Naive B cell (primary cell): ENCODE measurements at regions not wholly inside any gene's neighbourhood (a gene's known extent, or its start where the extent isn't known, plus 50 kb on each side); places are given as distances from the start of the nearest gene placed in this dataset.

Source experiments
- ATAC-seq, 2 donors: fragments of 150-1000 bp; cut with Tn5 transposase; 2 replicates each; pipeline ENCODE4 v1.10.0; 2021; ENCODE audit warnings: low read depth in 2 of 2, mild to moderate bottlenecking in 2 of 2, moderate library complexity in 2 of 2
- DNase-seq: peaks from one replicate; pipeline ENCODE4 v3.0.0; 2022
- H3K27ac Mint-ChIP-seq, 6 donors: one replicate each; pipeline ENCODE4 v1.8.0; 2020 to 2022; ENCODE audit warnings: mild to moderate bottlenecking in 6 of 6, mixed read lengths in 6 of 6, moderate library complexity in 5 of 6, inconsistent platforms in 2 of 6
- H3K27me3 Mint-ChIP-seq, 3 donors: one replicate each; pipeline ENCODE4 v1.8.0; 2021 to 2022; ENCODE audit warnings: mixed read lengths in 3 of 3, mild to moderate bottlenecking in 1 of 3
- H3K36me3 Mint-ChIP-seq, 2 donors: one replicate each; pipeline ENCODE4 v1.8.0; 2020 to 2022; ENCODE audit warnings: mixed read lengths in 2 of 2, inconsistent platforms in 1 of 2, mild to moderate bottlenecking in 1 of 2
- H3K4me1 Mint-ChIP-seq, 3 donors: one replicate each; pipeline ENCODE4 v1.8.0; 2020 to 2022; ENCODE audit warnings: mixed read lengths in 3 of 3, inconsistent platforms in 1 of 3, mild to moderate bottlenecking in 1 of 3, moderate library complexity in 1 of 3
- H3K4me3 Mint-ChIP-seq, 8 donors: one replicate each; pipeline ENCODE4 v1.8.0; 2020 to 2022; ENCODE audit warnings: mild to moderate bottlenecking in 8 of 8, mixed read lengths in 8 of 8, moderate library complexity in 8 of 8, inconsistent platforms in 2 of 8
- H3K9me3 Mint-ChIP-seq, 7 donors: one replicate each; pipeline ENCODE4 v1.8.0; 2020 to 2022; ENCODE audit warnings: mixed read lengths in 7 of 7, mild to moderate bottlenecking in 5 of 7, inconsistent platforms in 2 of 7, moderate library complexity in 1 of 7

DNA sequence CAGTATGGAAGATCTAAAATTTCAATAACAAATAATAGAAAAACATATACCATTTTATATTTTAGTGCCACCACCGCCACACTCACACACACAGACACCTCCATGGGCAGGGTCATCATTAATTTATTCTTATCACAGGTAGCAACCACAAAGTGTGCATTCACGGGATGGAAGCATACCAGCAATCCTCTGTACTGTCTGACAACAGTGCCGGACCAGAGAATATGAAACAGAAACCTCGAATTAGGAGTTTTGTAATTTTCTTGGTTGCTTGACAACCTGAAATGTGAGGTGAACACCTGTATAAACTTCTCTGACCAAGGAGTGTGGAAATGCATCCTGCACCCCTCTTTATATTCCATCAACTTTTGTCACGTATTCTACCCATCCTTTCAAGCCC is 213.9 kb upstream of the KCNIP4 start:
- ATAC-seq (no peak), DNase-seq (no peak)
- Mint-ChIP-seq H3K4me3 (no peak overlapping the region), H3K36me3 (no peaks in the 10 kb centered on the region), H3K27ac (no peak overlapping the region), H3K4me1 (no peaks in the 10 kb centered on the region), H3K27me3 (no peaks in the 10 kb centered on the region), H3K9me3 (peaks cover 7 to 35% (median 14%) of the 10 kb centered on the region in 7 donors)

DNA sequence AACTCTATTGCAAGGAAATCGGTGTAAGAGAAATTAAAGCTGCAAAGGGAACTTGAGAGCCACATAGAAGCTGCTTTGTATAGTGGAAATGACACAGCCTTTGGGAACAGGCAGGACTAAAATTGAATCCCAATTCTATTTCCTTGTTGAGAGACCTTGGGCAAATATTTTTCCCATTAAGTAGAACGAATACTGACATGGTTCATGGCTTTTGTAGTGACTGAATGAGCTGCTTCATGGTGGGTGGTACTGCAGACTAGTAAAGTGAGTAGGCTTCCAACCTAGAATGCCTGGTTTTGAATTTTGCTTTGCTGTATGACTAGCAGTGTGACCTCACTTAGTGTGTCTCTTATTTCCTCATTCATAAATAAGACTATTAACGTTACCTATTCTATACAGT is 182.2 kb upstream of the KCNIP4 start:
- H3K4me1 Mint-ChIP-seq = no peaks in the 10 kb centered on the region
- ATAC-seq (no peak), DNase-seq (no peak)
- H3K9me3 Mint-ChIP-seq = peaks cover 0 to 8% (median 3%) of the 10 kb centered on the region in 7 donors
- H3K4me3 Mint-ChIP-seq = no peak overlapping the region
- no peaks in the 10 kb centered on the region for H3K36me3 Mint-ChIP-seq
- H3K27ac Mint-ChIP-seq = no peak overlapping the region
- H3K27me3 Mint-ChIP-seq = no peaks in the 10 kb centered on the region

DNA sequence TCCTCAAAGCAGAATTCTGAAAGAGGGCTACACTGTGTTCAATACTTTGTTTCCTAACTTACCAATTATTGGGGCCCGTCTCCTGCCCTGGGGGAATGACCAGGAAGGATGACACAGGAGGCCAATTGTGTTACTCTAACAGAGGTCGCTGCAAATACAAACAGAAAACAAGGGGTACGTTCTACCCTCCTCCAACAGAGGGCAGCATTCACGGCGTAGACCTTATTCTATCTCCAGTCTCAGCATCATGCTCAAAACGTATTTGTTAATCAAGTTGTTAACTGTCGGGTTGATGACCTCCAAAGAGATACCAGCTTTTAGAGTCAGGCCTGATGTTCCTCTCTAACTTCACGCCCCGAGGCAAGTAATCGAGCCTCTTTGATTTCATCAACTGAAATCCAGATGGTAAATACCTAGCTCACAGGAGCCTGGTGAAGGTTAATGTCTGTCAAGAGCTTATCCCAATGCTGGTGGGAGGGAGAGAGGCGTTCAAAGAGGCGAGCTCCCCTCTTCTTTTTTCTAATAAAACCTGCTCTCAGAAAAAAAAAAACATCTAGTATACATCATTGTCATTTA is 181.0 kb upstream of the KCNIP4 start:
- Mint-ChIP-seq H3K27me3 (no peaks in the 10 kb centered on the region), H3K36me3 (no peaks in the 10 kb centered on the region), H3K4me3 (no peak overlapping the region), H3K9me3 (peaks cover 0 to 10% (median 6%) of the 10 kb centered on the region in 7 donors), H3K27ac (no peak overlapping the region), H3K4me1 (no peaks in the 10 kb centered on the region)
- ATAC-seq (no peak), DNase-seq (no peak)

DNA sequence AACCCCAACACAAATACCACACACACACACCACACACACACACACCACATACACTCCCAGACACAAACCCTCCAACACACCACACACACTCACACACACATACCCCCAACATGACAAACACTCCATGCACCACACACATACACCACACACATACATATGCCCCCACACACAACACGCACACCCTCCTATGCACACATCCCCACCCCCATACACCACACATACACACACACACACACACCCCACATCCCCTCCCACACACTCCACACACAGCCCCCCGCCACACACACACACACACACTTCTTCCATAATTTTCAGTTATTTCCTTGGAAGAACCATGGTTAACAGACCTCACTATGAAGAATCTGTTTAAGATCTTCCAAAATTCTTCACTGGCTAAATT is 173.5 kb upstream of the KCNIP4 start:
- Mint-ChIP-seq H3K36me3 (no peaks in the 10 kb centered on the region), H3K27me3 (no peaks in the 10 kb centered on the region), H3K4me3 (no peak overlapping the region), H3K4me1 (no peaks in the 10 kb centered on the region), H3K9me3 (peaks cover 7 to 22% (median 16%) of the 10 kb centered on the region in 7 donors), H3K27ac (peak overlapping the region in 1 of 6 donors; percentile 46)
- ATAC-seq = no peak
- DNase-seq = no peak

DNA sequence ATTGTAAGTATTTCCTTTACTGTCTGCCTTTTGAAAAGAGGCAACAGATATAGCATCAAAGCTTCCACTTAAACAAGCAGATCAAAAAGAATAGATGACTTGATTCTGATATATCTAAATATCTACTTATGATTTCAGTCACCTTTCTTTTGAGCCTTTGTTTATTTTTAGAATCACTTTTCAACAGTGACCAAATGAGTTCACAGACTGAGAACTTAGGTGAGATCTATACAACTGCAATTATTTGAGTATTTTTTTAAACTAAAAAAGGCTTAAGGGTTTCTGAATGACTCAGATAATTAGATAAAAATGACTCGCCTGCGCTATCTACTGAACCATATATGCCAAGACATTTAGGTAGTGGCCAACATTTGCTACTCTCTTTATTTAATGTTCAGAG is 166.7 kb upstream of the KCNIP4 start:
- Mint-ChIP-seq H3K4me1 (no peaks in the 10 kb centered on the region), H3K9me3 (peaks cover 0 to 6% (median 0%) of the 10 kb centered on the region in 7 donors), H3K27ac (no peak overlapping the region), H3K36me3 (no peaks in the 10 kb centered on the region), H3K27me3 (no peaks in the 10 kb centered on the region), H3K4me3 (no peak overlapping the region)
- DNase-seq (no peak), ATAC-seq (no peak)

DNA sequence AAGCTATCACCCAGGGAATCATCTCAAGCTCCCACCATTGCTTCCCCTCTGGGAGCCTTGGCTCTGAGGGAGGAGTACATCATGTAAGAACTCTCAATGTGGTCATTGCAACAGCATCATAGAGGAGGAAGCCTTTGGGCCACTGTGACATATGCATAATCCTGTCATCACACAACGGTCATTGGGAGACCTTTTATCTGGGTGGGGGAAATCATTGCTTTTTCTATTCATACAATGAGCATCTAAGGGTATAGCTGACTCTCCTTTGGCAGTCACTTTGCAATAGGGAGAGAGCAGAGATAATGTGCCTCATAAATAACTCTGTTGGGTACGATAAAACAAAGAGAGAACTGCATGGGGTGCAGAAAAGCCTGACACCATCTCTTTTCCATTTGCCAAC is 155.2 kb upstream of the KCNIP4 start:
- H3K9me3 Mint-ChIP-seq = no peaks in the 10 kb centered on the region
- no peak for ATAC-seq
- H3K36me3 Mint-ChIP-seq = no peaks in the 10 kb centered on the region
- DNase-seq = no peak
- H3K27me3 Mint-ChIP-seq = no peaks in the 10 kb centered on the region
- H3K27ac Mint-ChIP-seq = no peak overlapping the region
- no peak overlapping the region for H3K4me3 Mint-ChIP-seq
- no peaks in the 10 kb centered on the region for H3K4me1 Mint-ChIP-seq

DNA sequence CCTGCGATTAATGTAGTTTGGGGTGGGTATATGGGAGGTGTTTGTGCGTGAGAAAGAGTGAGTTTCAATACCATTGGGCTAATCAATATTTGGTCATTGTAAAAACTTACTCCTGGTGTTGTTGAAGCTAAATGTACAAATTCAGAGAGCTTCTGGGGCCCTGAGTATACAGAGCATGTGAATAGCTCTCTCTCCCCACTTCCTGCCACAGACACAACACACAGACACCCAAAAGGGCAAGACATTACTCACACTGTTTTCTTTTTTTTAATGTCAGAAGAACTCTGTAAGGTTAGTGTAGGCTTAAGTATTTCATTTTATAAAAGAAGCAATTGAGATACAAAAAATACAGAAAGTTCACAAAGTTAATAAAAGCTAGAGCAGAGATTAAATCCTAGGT is 151.3 kb upstream of the KCNIP4 start:
- H3K27me3 Mint-ChIP-seq = no peaks in the 10 kb centered on the region
- H3K36me3 Mint-ChIP-seq = no peaks in the 10 kb centered on the region
- no peak overlapping the region for H3K4me3 Mint-ChIP-seq
- ATAC-seq = no peak
- peaks cover 0 to 4% (median 0%) of the 10 kb centered on the region in 7 donors for H3K9me3 Mint-ChIP-seq
- no peak overlapping the region for H3K27ac Mint-ChIP-seq
- DNase-seq = no peak
- no peaks in the 10 kb centered on the region for H3K4me1 Mint-ChIP-seq

DNA sequence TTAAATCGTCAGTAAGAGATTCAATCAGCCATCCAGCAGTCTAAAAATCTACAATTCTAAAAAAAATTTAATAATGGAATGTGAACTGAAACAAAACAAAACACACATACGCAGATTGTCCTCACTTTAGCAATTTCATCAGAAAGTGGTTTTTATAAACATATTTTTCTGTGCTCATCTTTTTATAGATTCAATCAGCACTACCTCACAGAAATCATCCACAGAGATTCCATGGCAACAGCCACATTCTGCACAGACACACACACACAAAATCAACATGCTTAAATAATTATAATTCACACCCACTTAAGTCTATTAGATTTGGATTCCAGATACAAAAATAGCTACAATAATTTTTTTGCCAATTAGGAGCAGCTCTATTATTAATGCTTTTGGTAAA is 149.0 kb upstream of the KCNIP4 start:
- Mint-ChIP-seq H3K36me3 (no peaks in the 10 kb centered on the region), H3K4me3 (no peak overlapping the region)

DNA sequence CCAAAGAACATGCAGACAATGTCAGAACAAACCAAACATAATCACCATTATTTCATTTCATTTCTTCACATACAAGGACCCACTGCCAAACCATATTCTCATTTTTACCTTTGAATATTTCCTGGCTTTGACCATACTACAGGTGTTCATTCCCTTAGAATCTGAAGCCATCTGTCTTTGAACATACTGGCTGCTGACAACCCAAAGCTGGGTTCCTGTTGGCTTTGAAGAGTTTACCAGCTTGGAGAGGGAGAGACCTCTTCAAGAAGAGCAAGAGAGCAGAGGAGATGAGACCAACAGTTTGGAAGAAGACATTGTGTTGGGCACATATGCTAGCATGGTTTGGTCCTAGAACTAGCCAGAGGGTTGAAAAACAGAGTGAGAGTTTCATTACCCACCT is 145.6 kb upstream of the KCNIP4 start:
- Mint-ChIP-seq H3K36me3 (no peaks in the 10 kb centered on the region), H3K9me3 (peaks cover 0 to 13% (median 1%) of the 10 kb centered on the region in 7 donors), H3K27ac (no peak overlapping the region), H3K27me3 (no peaks in the 10 kb centered on the region), H3K4me3 (no peak overlapping the region), H3K4me1 (no peaks in the 10 kb centered on the region)
- no peak for DNase-seq
- ATAC-seq = no peak

More for the DNA sequence above, 149.0 kb upstream of the KCNIP4 start:
- Mint-ChIP-seq H3K9me3 (peaks cover 0 to 13% (median 1%) of the 10 kb centered on the region in 7 donors), H3K4me1 (no peaks in the 10 kb centered on the region), H3K27ac (no peak overlapping the region), H3K27me3 (no peaks in the 10 kb centered on the region)
- DNase-seq (no peak), ATAC-seq (no peak)

DNA sequence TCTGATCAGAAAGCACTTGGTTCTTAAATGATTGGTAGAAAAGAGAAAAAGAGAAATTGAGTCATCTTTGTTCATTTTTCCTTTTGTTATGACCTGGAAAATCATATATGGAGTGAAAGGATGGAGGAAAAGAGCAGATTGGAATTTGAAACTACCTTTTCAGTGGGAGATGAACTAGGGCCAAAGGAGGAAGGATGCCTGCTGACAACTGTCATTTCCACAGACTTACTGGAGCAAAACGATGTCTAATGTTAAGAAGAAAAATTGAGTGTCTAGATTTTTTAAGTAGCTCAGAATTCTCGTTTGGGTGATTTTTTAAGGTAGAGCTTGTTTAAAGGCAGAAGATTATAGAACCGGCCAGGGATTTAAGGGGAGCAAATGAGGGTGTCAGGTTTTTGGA is 144.6 kb upstream of the KCNIP4 start:
- DNase-seq (no peak), ATAC-seq (no peak)
- H3K4me1 Mint-ChIP-seq = no peaks in the 10 kb centered on the region
- H3K36me3 Mint-ChIP-seq = no peaks in the 10 kb centered on the region
- peaks cover 0 to 13% (median 4%) of the 10 kb centered on the region in 7 donors for H3K9me3 Mint-ChIP-seq
- H3K27ac Mint-ChIP-seq = no peak overlapping the region
- H3K27me3 Mint-ChIP-seq = no peaks in the 10 kb centered on the region
- no peak overlapping the region for H3K4me3 Mint-ChIP-seq

DNA sequence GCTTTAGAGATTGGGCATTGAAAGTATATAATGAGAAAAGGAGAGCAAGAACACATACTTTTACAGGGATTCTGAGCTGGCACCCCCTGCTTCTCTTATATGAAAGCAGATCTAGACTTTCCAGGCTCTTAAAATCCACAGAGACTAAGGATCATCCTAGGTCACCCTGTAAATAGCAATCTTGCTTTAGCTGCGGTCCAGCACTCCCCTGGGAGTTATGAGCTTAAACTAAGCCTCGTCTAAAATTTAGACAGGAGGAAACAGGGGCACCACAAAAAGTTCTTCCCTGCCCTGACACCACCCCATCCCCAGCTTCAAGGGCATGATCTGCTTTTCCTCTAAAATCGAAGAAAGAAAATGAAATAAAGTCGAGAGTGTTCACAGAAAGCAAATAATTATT is 143.3 kb upstream of the KCNIP4 start:
- H3K27ac Mint-ChIP-seq = no peak overlapping the region
- H3K4me3 Mint-ChIP-seq = no peak overlapping the region
- H3K9me3 Mint-ChIP-seq = peaks cover 0 to 19% (median 6%) of the 10 kb centered on the region in 7 donors
- no peaks in the 10 kb centered on the region for H3K36me3 Mint-ChIP-seq
- DNase-seq = no peak
- H3K27me3 Mint-ChIP-seq = no peaks in the 10 kb centered on the region
- no peaks in the 10 kb centered on the region for H3K4me1 Mint-ChIP-seq
- ATAC-seq = no peak

DNA sequence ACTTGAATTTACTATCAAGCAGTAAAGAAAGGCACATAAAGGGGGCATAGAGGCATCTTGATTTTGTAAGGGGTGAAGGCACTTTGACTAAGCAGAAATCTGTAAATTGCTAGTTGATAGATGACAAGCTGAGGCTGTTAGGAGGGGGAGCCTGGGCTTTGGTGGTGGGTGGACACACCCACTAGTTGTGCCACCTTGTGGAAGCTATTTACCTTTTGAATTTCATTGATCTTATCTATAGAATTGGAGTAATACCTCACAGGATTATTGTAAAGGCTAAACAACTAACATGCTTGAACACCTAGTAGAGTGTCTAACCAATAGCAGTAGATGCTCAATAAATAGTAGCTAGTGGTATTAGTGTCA is 142.8 kb upstream of the KCNIP4 start:
- Mint-ChIP-seq H3K27me3 (no peaks in the 10 kb centered on the region), H3K36me3 (no peaks in the 10 kb centered on the region), H3K4me3 (no peak overlapping the region), H3K27ac (no peak overlapping the region), H3K9me3 (peaks cover under 1 to 21% (median 10%) of the 10 kb centered on the region in 7 donors), H3K4me1 (no peaks in the 10 kb centered on the region)
- DNase-seq (no peak), ATAC-seq (no peak)

DNA sequence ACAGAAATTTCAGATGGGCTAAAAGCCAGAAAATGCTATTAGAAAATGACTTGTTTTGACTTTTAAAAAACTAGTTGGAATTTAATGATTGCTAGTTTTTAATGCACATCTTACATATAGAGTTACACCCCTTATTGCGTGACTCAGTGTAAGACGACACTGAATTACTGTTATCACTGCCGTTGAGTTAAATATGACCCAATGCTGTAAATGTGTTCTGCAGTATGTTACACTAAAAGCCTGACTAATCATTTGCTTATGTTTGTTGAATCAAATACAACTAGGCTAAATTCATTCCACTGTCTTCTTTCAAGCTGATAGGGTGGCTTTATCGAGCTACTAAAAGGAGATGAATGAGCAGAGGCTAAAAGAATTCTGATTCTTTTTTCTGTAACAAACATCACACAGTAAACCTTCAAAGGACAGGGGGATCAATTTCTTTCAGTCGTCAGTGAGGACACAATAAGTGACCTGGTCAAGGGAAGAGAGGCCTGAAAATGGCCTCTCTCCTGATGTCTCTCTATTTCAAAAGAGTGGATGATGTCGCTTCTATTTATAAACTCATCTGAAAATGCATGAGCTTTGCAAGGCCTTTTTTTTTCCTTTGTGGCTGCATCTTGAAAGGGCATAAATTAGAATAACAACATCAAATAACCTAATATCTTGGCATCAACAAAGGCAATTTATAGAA is 142.2 kb upstream of the KCNIP4 start:
- H3K27ac Mint-ChIP-seq = no peak overlapping the region
- ATAC-seq (no peak), DNase-seq (no peak)
- H3K27me3 Mint-ChIP-seq = no peaks in the 10 kb centered on the region
- no peaks in the 10 kb centered on the region for H3K4me1 Mint-ChIP-seq
- no peaks in the 10 kb centered on the region for H3K36me3 Mint-ChIP-seq
- peaks cover 5 to 25% (median 16%) of the 10 kb centered on the region in 7 donors for H3K9me3 Mint-ChIP-seq
- no peak overlapping the region for H3K4me3 Mint-ChIP-seq

DNA sequence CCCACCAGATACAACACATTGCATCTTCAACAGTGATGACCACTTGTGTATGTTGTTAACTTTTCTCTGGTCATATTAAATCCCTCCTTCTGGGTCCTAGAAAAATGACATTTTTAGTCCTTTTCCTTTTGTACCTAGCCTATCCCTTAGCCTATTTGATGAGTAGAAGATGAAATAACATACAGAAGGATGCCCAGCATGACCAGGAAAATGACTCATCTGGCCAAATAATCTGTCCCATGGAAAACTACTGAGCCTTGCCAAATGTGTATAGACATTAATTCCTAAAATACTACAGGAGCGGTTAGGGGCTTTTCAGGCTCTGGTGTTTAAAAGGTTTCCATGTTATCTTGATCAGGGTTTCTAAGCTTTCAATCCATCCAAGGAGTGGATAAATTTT is 129.0 kb upstream of the KCNIP4 start:
- H3K4me3 Mint-ChIP-seq = no peak overlapping the region
- peaks cover 3 to 53% (median 13%) of the 10 kb centered on the region in 7 donors for H3K9me3 Mint-ChIP-seq
- DNase-seq (no peak), ATAC-seq (no peak)
- no peaks in the 10 kb centered on the region for H3K27me3 Mint-ChIP-seq
- no peaks in the 10 kb centered on the region for H3K36me3 Mint-ChIP-seq
- no peak overlapping the region for H3K27ac Mint-ChIP-seq
- H3K4me1 Mint-ChIP-seq = no peaks in the 10 kb centered on the region
